GM12874 (cell line): ENCODE measurements at regions not wholly inside any gene's neighbourhood (a gene's known extent, or its start where the extent isn't known, plus 50 kb on each side); places are given as distances from the start of the nearest gene placed in this dataset.

Source experiments
- CTCF ChIP-seq: IDR thresholded peaks from 2 replicates; pipeline ENCODE4 v1.5.1; 2011; ENCODE audit warnings: low read depth, mild to moderate bottlenecking, control low read depth, low read length, moderate library complexity; ENCODE audit not compliant: insufficient read depth

- no peak for TF ChIP-seq CTCF
These were observed 179.2 kb upstream of the PCDH18 start for GRCh38 chr4:137711502-137711901.

DNA sequence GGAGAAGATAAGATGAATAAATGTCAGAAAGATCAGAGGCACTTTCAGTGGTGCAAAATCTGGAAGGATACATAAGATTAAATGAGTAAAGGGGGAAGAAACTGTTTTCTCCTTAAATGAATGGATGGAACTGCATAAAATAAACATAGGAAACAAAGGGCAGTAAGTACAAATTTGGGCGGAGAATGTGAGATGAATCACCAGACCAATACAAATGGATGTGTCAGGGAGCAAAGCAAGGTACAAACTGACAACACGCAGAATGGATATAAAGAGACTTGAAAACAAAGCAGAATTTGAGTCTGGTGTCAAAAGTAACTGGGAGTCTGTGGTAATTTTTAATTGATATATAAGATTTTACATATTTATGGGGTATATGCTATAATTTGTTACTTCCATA lies 175.3 kb upstream of the PCDH18 start:
- TF ChIP-seq CTCF = no peak

- TF ChIP-seq CTCF = no peak
These were observed 174.9 kb upstream of the PCDH18 start for GRCh38 chr4:137707102-137707620.

GRCh38 chr4:137705171-137705783 lies 173.0 kb upstream of the PCDH18 start:
- TF ChIP-seq CTCF = no peak

DNA sequence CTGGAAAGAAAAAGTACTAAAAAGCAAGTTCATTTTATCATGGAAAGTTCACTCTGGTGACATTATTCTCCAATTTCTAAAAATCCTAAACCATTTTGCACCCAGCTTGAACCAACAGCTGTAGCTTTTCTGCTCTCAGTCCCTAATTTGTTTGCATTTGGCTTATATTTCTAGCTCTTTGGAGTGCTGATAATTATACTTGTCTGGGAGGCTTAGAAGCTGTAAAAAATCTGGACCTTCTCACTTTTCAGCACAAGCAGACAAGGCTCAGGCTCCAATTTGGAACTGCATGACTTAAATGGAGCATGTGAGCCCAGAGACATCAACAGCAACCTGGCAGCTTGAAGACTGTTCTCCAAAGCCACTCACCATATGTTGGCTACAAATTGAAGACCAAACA lies 170.9 kb upstream of the PCDH18 start:
- TF ChIP-seq CTCF = no peak

DNA sequence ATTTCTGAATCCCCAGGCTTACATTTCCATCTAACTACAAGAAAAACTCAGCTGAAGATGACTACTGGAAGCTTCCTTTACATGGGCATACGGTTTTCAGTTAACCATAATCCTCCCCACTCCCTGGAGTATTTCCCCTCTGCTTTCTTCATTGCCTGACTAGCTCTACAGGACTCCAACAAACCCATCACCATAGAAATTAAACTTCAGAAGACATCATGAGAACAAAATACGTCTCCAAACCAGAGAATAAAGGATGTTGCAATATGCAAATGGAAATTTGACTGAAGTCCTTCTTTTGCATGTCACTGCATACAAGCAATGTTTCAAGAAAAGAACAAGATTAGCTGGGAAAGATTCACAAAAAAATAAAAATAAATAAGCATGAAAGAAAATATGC lies 170.2 kb upstream of the PCDH18 start:
- no peak for TF ChIP-seq CTCF

DNA sequence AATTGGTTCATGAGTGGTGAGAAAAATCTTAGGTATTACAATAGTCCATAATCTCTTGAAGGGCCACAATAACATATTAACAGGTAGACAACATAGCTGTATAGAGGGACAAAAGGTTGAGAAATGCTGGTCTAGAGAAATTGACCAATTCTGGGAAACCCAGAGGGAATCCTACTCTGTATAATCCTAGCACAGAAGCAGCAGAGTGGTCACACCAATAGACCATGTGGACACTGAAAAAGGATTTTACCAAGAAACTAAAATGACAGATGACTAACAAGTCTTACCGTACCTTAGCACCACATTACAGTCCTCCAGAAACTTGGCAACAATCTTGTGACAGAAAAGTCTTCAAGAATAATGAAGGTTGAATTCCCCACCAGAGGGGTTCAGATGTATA lies 169.1 kb upstream of the PCDH18 start:
- TF ChIP-seq CTCF = no peak
